Keratinocyte (primary cell): ENCODE measurements at regions not wholly inside any gene's neighbourhood (a gene's known extent, or its start where the extent isn't known, plus 50 kb on each side); places are given as distances from the start of the nearest gene placed in this dataset.

Experiments
- DNase-seq: peaks from one replicate; pipeline ENCODE4 v3.0.0-alpha.2; 2011; ENCODE audit warnings: low read depth, missing footprints, low spot score
- FAIRE-seq: peaks from 2 replicates; lab custom pipeline; 2011; peaks lifted over from hg19 to GRCh38; lab: Jason Lieb, UNC
- H2AFZ ChIP-seq: 2 replicates; pipeline ENCODE4 v1.6.0; 2012; ENCODE audit warnings: low read length, control low read depth, inconsistent platforms; ENCODE audit not compliant: control insufficient read depth
- H3K27ac ChIP-seq: 2 replicates; pipeline ENCODE4 v1.5.1; 2011; ENCODE audit warnings: low read length; ENCODE audit not compliant: control insufficient read depth, insufficient read depth
- H3K27me3 ChIP-seq: 3 replicates; pipeline ENCODE4 v1.6.0; 2011; ENCODE audit warnings: low read length; ENCODE audit not compliant: control insufficient read depth, insufficient read depth; ENCODE audit errors: extremely low read depth
- H3K36me3 ChIP-seq, 2 experiments: 2 replicates in 1 of 2; 3 replicates in 1 of 2; pipeline ENCODE4 v1.5.1; 2011; ENCODE audit warnings: low read length in 2 of 2, mild to moderate bottlenecking in 1 of 2; ENCODE audit not compliant: control insufficient read depth in 2 of 2, insufficient read depth in 2 of 2; ENCODE audit errors: extremely low read depth in 1 of 2
- H3K4me1 ChIP-seq: 3 replicates; pipeline ENCODE4 v1.5.1; 2011; ENCODE audit warnings: low read length; ENCODE audit not compliant: control insufficient read depth, insufficient read depth; ENCODE audit errors: extremely low read depth
- H3K4me2 ChIP-seq: 3 replicates; pipeline ENCODE4 v1.6.0; 2011; ENCODE audit warnings: low read depth, low read length; ENCODE audit not compliant: control insufficient read depth, insufficient read depth; ENCODE audit errors: extremely low read depth
- H3K4me3 ChIP-seq, 3 experiments: fragments of 200-600 bp in 1 of 3; sonication (generic) in 1 of 3; 2 replicates in 2 of 3; 3 replicates in 1 of 3; pipeline ENCODE4 v1.5.1; 2011 to 2016; ENCODE audit warnings: low read length in 3 of 3, mild to moderate bottlenecking in 3 of 3, control low read depth in 2 of 3, inconsistent platforms in 1 of 3, low read depth in 1 of 3, mixed read lengths in 1 of 3, mixed run types in 1 of 3, moderate library complexity in 1 of 3; ENCODE audit not compliant: control insufficient read depth in 2 of 3, insufficient read depth in 2 of 3; ENCODE audit errors: extremely low read depth in 1 of 3
- H3K79me2 ChIP-seq: 2 replicates; pipeline ENCODE4 v1.6.0; 2012; ENCODE audit warnings: low read length; ENCODE audit not compliant: control insufficient read depth, insufficient read depth
- H3K9ac ChIP-seq: 3 replicates; pipeline ENCODE4 v1.6.0; 2011; ENCODE audit warnings: low read length; ENCODE audit not compliant: control insufficient read depth, insufficient read depth; ENCODE audit errors: extremely low read depth
- H3K9me1 ChIP-seq: 3 replicates; pipeline ENCODE4 v1.6.0; 2011; ENCODE audit warnings: low read length; ENCODE audit not compliant: control insufficient read depth, insufficient read depth; ENCODE audit errors: extremely low read depth
- H3K9me3 ChIP-seq: 2 replicates; pipeline ENCODE4 v1.5.1; 2012; ENCODE audit warnings: low read depth, low read length; ENCODE audit not compliant: control insufficient read depth
- H4K20me1 ChIP-seq: 3 replicates; pipeline ENCODE4 v1.6.0; 2011; ENCODE audit warnings: low read length; ENCODE audit not compliant: control insufficient read depth, insufficient read depth; ENCODE audit errors: extremely low read depth
- CTCF ChIP-seq, 3 experiments: IDR thresholded peaks in 1 of 3; conservative IDR thresholded peaks in 1 of 3; optimal IDR thresholded peaks in 1 of 3; 2 replicates in 2 of 3; 3 replicates in 1 of 3; pipeline versions ENCODE3 to v1.5.1; 2011; ENCODE audit warnings: low read length in 3 of 3, mild to moderate bottlenecking in 3 of 3, moderate library complexity in 2 of 3, control low read depth in 1 of 3, inconsistent platforms in 1 of 3; ENCODE audit not compliant: insufficient read depth in 2 of 3; ENCODE audit errors: extremely low read depth in 1 of 3
- EZH2 ChIP-seq: IDR thresholded peaks from one replicate; pipeline ENCODE4 v1.6.1; 2012; ENCODE audit warnings: inconsistent platforms, mild to moderate bottlenecking, low read length, moderate library complexity
- dilution Hi-C: fragments of 300-500 bp; cut with MboI; formaldehyde crosslinking; loops from one replicate; pipeline ENCODE4 v1.7.0; 2020; ENCODE audit warnings: low sequenced_read_pairs; ENCODE audit not compliant: extremely low pct_ligation_motif_present

- dilution Hi-C loops: no loop called here
- H3K4me1 ChIP-seq: peaks cover 13% of the 10 kb centered on the region
- H3K4me3 ChIP-seq: no peak overlapping the region
- H3K9ac ChIP-seq: no peak overlapping the region
- TF ChIP-seq CTCF (optimal IDR thresholded peaks at IDR 0.05 in 1 of 3, IDR thresholded peaks at IDR 0.05 in 1 of 3, conservative IDR thresholded peaks at IDR 0.05 in 1 of 3; ENCODE audit: extremely low read depth in 1 of 3, insufficient read depth in 2 of 3, low read length in 3 of 3) (no peak), EZH2 (no peak)
- DNase-seq (no peak), FAIRE-seq (no peak)
- H4K20me1 ChIP-seq: no peaks in the 10 kb centered on the region
- H3K9me3 ChIP-seq: no peaks in the 10 kb centered on the region
- no peaks in the 10 kb centered on the region for H3K27me3 ChIP-seq
- no peak overlapping the region for H2AFZ ChIP-seq
- peaks cover 2% of the 10 kb centered on the region for H3K9me1 ChIP-seq
- no peaks in the 10 kb centered on the region for H3K79me2 ChIP-seq
- no peaks in the 10 kb centered on the region for H3K36me3 ChIP-seq
- H3K27ac ChIP-seq: no peak overlapping the region
- no peak overlapping the region for H3K4me2 ChIP-seq
Observed at GRCh38 chr13:109859898-109860297, 73.5 kb upstream of the IRS2 start.

GRCh38 chr13:109859216-109859835 lies 72.9 kb upstream of the IRS2 start:
- no peak for DNase-seq
- no peaks in the 10 kb centered on the region for H4K20me1 ChIP-seq

More at GRCh38 chr13:109859216-109859835, 72.9 kb upstream of the IRS2 start:
- peaks cover 13% of the 10 kb centered on the region for H3K4me1 ChIP-seq
- FAIRE-seq: no peak
- dilution Hi-C loops: no loop called here
- no peaks in the 10 kb centered on the region for H3K36me3 ChIP-seq
- no peaks in the 10 kb centered on the region for H3K79me2 ChIP-seq
- TF ChIP-seq CTCF (optimal IDR thresholded peaks at IDR 0.05 in 1 of 3, IDR thresholded peaks at IDR 0.05 in 1 of 3, conservative IDR thresholded peaks at IDR 0.05 in 1 of 3; ENCODE audit: extremely low read depth in 1 of 3, insufficient read depth in 2 of 3, low read length in 3 of 3): no peak
- TF ChIP-seq EZH2: no peak
- H2AFZ ChIP-seq: no peak overlapping the region
- no peaks in the 10 kb centered on the region for H3K27me3 ChIP-seq
- H3K4me3 ChIP-seq: no peak overlapping the region
- H3K4me2 ChIP-seq: no peak overlapping the region
- peaks cover 2% of the 10 kb centered on the region for H3K9me1 ChIP-seq
- H3K9me3 ChIP-seq: no peaks in the 10 kb centered on the region
- H3K9ac ChIP-seq: no peak overlapping the region
- H3K27ac ChIP-seq: no peak overlapping the region
